IMR-90 (cell line): ENCODE measurements at regions not wholly inside any gene's neighbourhood (a gene's known extent, or its start where the extent isn't known, plus 50 kb on each side); places are given as distances from the start of the nearest gene placed in this dataset.

Source experiments
- ATAC-seq: fragments of 200-7000 bp; cut with Tn5 transposase; 2 replicates; pipeline ENCODE4 v1.9.1; 2020; ENCODE audit warnings: low read depth, mild to moderate bottlenecking, moderate library complexity
- BruUV-seq: library from RNA; stranded (reverse); fragments of 400-500 nt; replicated peaks from 2 replicates; lab custom pipeline; 2021; lab: Mats Ljungman, UMichigan
- CTCF ChIA-PET: fragments of 300-600 bp; formaldehyde crosslinking; extraction: SDS; loops from one replicate; lab custom pipeline; 2021; ENCODE audit warnings: antibody characterized with exemption; lab: Yijun Ruan, JAX
- POLR2A ChIA-PET: fragments of 300-600 bp; sonication (Branson Sonifier 250); formaldehyde crosslinking; loops from one replicate; lab custom pipeline; 2022; ENCODE audit warnings: antibody characterized with exemption; ENCODE audit not compliant: unreplicated experiment; lab: Charles Lee
- DNase-seq: peaks from one replicate; pipeline ENCODE4 v3.0.0; 2013
- H2AFZ ChIP-seq: replicated peaks from 2 replicates; pipeline ENCODE3; 2013; ENCODE audit warnings: low read length, mild to moderate bottlenecking; ENCODE audit not compliant: poor library complexity
- H2AK5ac ChIP-seq: 2 replicates; pipeline ENCODE4 v1.6.1; 2013; ENCODE audit warnings: low read depth, low read length, inconsistent platforms
- H2AK9ac ChIP-seq: replicated peaks from 2 replicates; pipeline ENCODE3; 2013; ENCODE audit warnings: mild to moderate bottlenecking, low read depth, low read length, moderate library complexity; ENCODE audit not compliant: poor library complexity
- H2BK120ac ChIP-seq: 2 replicates; pipeline ENCODE4 v1.6.1; 2013; ENCODE audit warnings: low read depth, low read length, inconsistent platforms
- H2BK15ac ChIP-seq: 3 replicates; pipeline ENCODE4 v1.6.1; 2013; ENCODE audit warnings: low read depth, low read length, inconsistent platforms
- H2BK20ac ChIP-seq: 2 replicates; pipeline ENCODE4 v1.6.1; 2013; ENCODE audit warnings: low read depth, mild to moderate bottlenecking, inconsistent platforms, low read length, moderate library complexity
- H2BK5ac ChIP-seq: 2 replicates; pipeline ENCODE4 v1.6.1; 2013; ENCODE audit warnings: mild to moderate bottlenecking, low read depth, low read length, inconsistent platforms; ENCODE audit not compliant: poor library complexity, severe bottlenecking
- H3K14ac ChIP-seq: replicated peaks from 2 replicates; pipeline ENCODE4 v1.6.1; 2013; ENCODE audit warnings: low read depth, low read length, inconsistent platforms
- H3K18ac ChIP-seq: 2 replicates; pipeline ENCODE4 v1.6.1; 2013; ENCODE audit warnings: low read depth, low read length, control low read depth
- H3K23ac ChIP-seq: 2 replicates; pipeline ENCODE4 v1.6.1; 2013; ENCODE audit warnings: low read depth, low read length, inconsistent platforms
- H3K27ac ChIP-seq: 2 replicates; pipeline ENCODE4 v1.5.1; 2013; ENCODE audit warnings: mild to moderate bottlenecking, control low read depth, low read length; ENCODE audit not compliant: insufficient read depth
- H3K27me3 ChIP-seq: 2 replicates; pipeline ENCODE4 v1.6.1; 2013; ENCODE audit warnings: low read length; ENCODE audit not compliant: control insufficient read depth, insufficient read depth
- H3K36me3 ChIP-seq: 2 replicates; pipeline ENCODE4 v1.6.1; 2013; ENCODE audit warnings: low read length, mixed read lengths; ENCODE audit not compliant: control insufficient read depth, insufficient read depth
- H3K4ac ChIP-seq: 2 replicates; pipeline ENCODE4 v1.6.1; 2013; ENCODE audit warnings: low read depth, low read length, inconsistent platforms
- H3K4me1 ChIP-seq: 2 replicates; pipeline ENCODE4 v1.6.1; 2013; ENCODE audit warnings: low read length, mixed read lengths; ENCODE audit not compliant: control insufficient read depth, insufficient read depth
- H3K4me2 ChIP-seq: 2 replicates; pipeline ENCODE4 v1.6.1; 2013; ENCODE audit warnings: low read depth, mild to moderate bottlenecking, control low read depth, low read length, moderate library complexity
- H3K4me3 ChIP-seq: 2 replicates; pipeline ENCODE4 v1.5.1; 2013; ENCODE audit warnings: low read depth, mild to moderate bottlenecking, control low read depth, low read length, moderate library complexity; ENCODE audit not compliant: insufficient read depth
- H3K56ac ChIP-seq: 2 replicates; pipeline ENCODE4 v1.6.1; 2013; ENCODE audit warnings: low read length, inconsistent platforms; ENCODE audit not compliant: insufficient read depth; ENCODE audit errors: extremely low read depth
- H3K79me1 ChIP-seq, 2 experiments: 2 replicates each; pipeline ENCODE4 v1.6.1; 2013; ENCODE audit warnings: low read length in 2 of 2, inconsistent platforms in 1 of 2, low read depth in 1 of 2
- H3K9ac ChIP-seq: 2 replicates; pipeline ENCODE4 v1.6.1; 2013; ENCODE audit warnings: low read depth, low read length, control low read depth
- H3K9me1 ChIP-seq: 2 replicates; pipeline ENCODE4 v1.6.1; 2013; ENCODE audit warnings: low read length, inconsistent platforms; ENCODE audit not compliant: insufficient read depth
- H3K9me3 ChIP-seq: 2 replicates; pipeline ENCODE4 v1.6.1; 2013; ENCODE audit warnings: low read length; ENCODE audit not compliant: control insufficient read depth, insufficient read depth
- H4K20me1 ChIP-seq: 2 replicates; pipeline ENCODE4 v1.6.1; 2013; ENCODE audit warnings: low read length, inconsistent platforms; ENCODE audit not compliant: insufficient read depth
- H4K5ac ChIP-seq: 2 replicates; pipeline ENCODE4 v1.6.1; 2013; ENCODE audit warnings: mild to moderate bottlenecking, low read depth, low read length, control low read depth
- H4K8ac ChIP-seq, 2 experiments: 2 replicates each; pipeline ENCODE4 v1.6.1; 2013; ENCODE audit warnings: low read depth in 2 of 2, low read length in 2 of 2, control low read depth in 1 of 2, inconsistent platforms in 1 of 2
- H4K91ac ChIP-seq: 2 replicates; pipeline ENCODE4 v1.6.1; 2013; ENCODE audit warnings: low read depth, low read length, inconsistent platforms; ENCODE audit not compliant: insufficient read depth
- MAFK ChIP-seq: IDR thresholded peaks from 2 replicates; pipeline ENCODE4 v1.6.1; 2012; ENCODE audit warnings: low read depth, low read length, improper control_type of control experiment
- MAZ ChIP-seq: IDR thresholded peaks from 2 replicates; pipeline ENCODE4 v1.6.1; 2012; ENCODE audit warnings: low read depth, mild to moderate bottlenecking, low read length, improper control_type of control experiment, moderate library complexity, borderline replicate concordance
- MXI1 ChIP-seq: IDR thresholded peaks from 2 replicates; pipeline ENCODE4 v1.6.1; 2012; ENCODE audit warnings: low read depth, mild to moderate bottlenecking, low read length, moderate library complexity, borderline replicate concordance
- POLR2A ChIP-seq: IDR thresholded peaks from 2 replicates; pipeline ENCODE4 v1.6.1; 2012; ENCODE audit warnings: mild to moderate bottlenecking, low read depth, low read length
- RAD21 ChIP-seq: IDR thresholded peaks from 2 replicates; pipeline ENCODE4 v1.6.1; 2012; ENCODE audit warnings: low read length, improper control_type of control experiment
- RCOR1 ChIP-seq: IDR thresholded peaks from 2 replicates; pipeline ENCODE4 v1.6.1; 2012; ENCODE audit warnings: mild to moderate bottlenecking, low read length, improper control_type of control experiment; ENCODE audit not compliant: insufficient replicate concordance
- RFX5 ChIP-seq: IDR thresholded peaks from 2 replicates; pipeline ENCODE4 v1.8.0; 2012; ENCODE audit warnings: low read depth, mild to moderate bottlenecking, low read length, moderate library complexity
- SMC3 ChIP-seq: fragments of 150-350 bp; IDR thresholded peaks from 2 replicates; pipeline ENCODE4 v1.6.1; 2016; ENCODE audit warnings: low read depth, mild to moderate bottlenecking, antibody characterized with exemption, low read length, moderate library complexity
- WGBS, 2 experiments: methylation state at CpG; one replicate each; pipeline versions ENCODE4 v1.1.5 to v1.1.7; 2013; ENCODE audit warnings: missing lambda C conversion rate in 2 of 2; ENCODE audit not compliant: insufficient read length in 1 of 2; ENCODE audit errors: extremely low coverage in 2 of 2; 5-methylcytosine and 5-hydroxymethylcytosine counted together
- dilution Hi-C: fragments of 300-500 bp; cut with HindIII; formaldehyde crosslinking; loops from one replicate; pipeline ENCODE4 v1.14.3; 2018; ENCODE audit warnings: low sequenced_read_pairs; ENCODE audit not compliant: unreplicated experiment
- in situ Hi-C: fragments of 300-500 bp; cut with MboI; formaldehyde crosslinking; loops from 3 replicates; pipeline ENCODE4 v1.14.3; 2019; ENCODE audit warnings: low sequenced_read_pairs, inconsistent platforms, mixed read lengths
- intact Hi-C: fragments of 100-400 bp; cut with micrococcal nuclease; formaldehyde crosslinking; loops from 2 replicates; pipeline ENCODE4 v1.10.0; 2022
- TF ChIP-seq, protein P1 (sequence below): conservative IDR thresholded peaks from 2 replicates; pipeline ENCODE4 v1.5.1; 2012; ENCODE audit warnings: mild to moderate bottlenecking, low read depth, low read length, improper control_type of control experiment

DNA sequence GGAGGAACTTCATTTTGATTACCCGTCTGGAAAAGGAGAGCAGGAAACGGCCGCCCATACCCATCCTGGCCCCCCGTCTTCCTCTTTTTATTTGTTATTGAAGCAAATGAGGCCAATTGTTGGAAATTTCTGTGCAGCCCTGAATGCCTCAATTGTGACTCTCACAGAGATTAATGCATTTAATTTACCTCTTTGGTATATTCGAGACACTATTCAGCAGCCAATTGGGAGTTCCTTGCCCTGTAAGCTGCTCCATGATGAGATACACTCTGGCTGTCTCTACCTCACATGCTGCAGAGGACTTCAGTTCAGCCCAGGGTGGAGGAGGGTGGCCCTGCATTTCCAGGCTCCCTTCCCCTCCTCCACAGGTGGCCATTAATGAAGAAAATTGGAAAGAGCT lies 60.6 kb upstream of the NTM start:
- Histone ChIP-seq H4K8ac (no peak overlapping the region), H3K4me1 (no peaks in the 10 kb centered on the region), H3K9me1 (no peaks in the 10 kb centered on the region), H3K4me3 (no peak overlapping the region), H4K5ac (no peak overlapping the region), H3K27me3 (no peaks in the 10 kb centered on the region), H3K18ac (no peak overlapping the region), H3K23ac (no peak overlapping the region), H3K36me3 (no peaks in the 10 kb centered on the region), H2AFZ (no peak overlapping the region), H3K56ac (no peak overlapping the region), H3K14ac (no peak overlapping the region), H2BK5ac (no peak overlapping the region), H4K91ac (no peak overlapping the region), H3K79me1 (no peaks in the 10 kb centered on the region), H2AK5ac (no peak overlapping the region), H2BK20ac (no peak overlapping the region), H3K27ac (no peak overlapping the region), H3K4ac (no peak overlapping the region), H3K9me3 (no peaks in the 10 kb centered on the region), H2BK15ac (no peak overlapping the region), H4K20me1 (no peaks in the 10 kb centered on the region), H3K9ac (no peak overlapping the region), H2BK120ac (no peak overlapping the region), H3K4me2 (no peak overlapping the region), H2AK9ac (no peak overlapping the region)
- BruUV-seq: no TSS peak
- TF ChIP-seq MAFK: no peak
- no peak for TF ChIP-seq RCOR1
- no peak for TF ChIP-seq MAZ
- no peak for TF ChIP-seq POLR2A
- TF ChIP-seq SMC3: no peak
- no peak for TF ChIP-seq RFX5
- no peak for TF ChIP-seq MXI1
- TF ChIP-seq, protein P1, sequence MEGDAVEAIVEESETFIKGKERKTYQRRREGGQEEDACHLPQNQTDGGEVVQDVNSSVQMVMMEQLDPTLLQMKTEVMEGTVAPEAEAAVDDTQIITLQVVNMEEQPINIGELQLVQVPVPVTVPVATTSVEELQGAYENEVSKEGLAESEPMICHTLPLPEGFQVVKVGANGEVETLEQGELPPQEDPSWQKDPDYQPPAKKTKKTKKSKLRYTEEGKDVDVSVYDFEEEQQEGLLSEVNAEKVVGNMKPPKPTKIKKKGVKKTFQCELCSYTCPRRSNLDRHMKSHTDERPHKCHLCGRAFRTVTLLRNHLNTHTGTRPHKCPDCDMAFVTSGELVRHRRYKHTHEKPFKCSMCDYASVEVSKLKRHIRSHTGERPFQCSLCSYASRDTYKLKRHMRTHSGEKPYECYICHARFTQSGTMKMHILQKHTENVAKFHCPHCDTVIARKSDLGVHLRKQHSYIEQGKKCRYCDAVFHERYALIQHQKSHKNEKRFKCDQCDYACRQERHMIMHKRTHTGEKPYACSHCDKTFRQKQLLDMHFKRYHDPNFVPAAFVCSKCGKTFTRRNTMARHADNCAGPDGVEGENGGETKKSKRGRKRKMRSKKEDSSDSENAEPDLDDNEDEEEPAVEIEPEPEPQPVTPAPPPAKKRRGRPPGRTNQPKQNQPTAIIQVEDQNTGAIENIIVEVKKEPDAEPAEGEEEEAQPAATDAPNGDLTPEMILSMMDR: no peak
- TF ChIP-seq RAD21: no peak
- WGBS, 2 experiments: no CpG with 5 or more reads among the region's 5 CpGs
- DNase-seq: no peak
- POLR2A ChIA-PET: no interaction called here
- dilution Hi-C loops (no loop called here), intact Hi-C loops (no loop called here), in situ Hi-C loops (no loop called here)
- CTCF ChIA-PET: no interaction called here
- no peak for ATAC-seq
